ENCODE measurements at regions not wholly inside any gene's neighbourhood (a gene's known extent, or its start where the extent isn't known, plus 50 kb on each side); places are given as distances from the start of the nearest gene placed in this dataset.
"Not testable (repeated sequence)": the region's sequence is repeated elsewhere in the genome, so short reads cannot be mapped to it uniquely, and the experiment has no call there.

DNA sequence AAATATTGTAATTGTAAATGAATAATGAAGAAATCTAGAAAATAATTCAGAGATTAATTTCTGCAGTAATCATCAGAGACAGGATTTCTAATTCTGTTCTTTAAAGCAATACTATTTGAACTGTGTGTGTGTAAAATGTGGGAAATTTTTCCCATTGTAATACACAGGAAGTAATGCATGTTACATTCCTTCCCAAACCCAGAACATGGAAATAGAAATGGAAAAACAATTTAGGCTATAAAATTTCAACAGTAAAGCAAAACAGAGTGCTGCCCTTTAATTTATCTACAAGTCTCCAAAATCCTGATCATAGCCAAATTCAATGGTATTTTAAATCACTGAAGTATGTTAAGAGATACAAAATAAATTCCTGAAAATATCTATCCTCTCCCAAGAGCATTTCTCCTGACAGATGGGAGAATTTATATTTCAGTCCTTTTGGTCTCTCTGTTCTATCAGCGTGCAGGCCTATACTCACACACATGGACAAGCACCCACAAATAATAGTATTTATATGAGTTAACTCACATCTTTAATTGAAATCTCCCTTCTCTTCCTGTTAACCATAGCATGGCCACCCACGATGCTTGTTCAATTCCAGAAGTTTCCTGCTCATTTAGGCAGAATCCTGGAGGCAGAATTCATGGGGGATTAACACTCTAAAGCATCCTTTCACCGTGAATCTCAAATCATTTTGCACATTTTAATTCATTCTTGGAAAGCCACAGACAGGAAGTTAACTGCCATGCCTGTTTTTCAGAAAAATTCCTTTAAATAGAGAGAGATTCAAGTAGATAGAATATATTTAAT lies 1465.4 kb upstream of the FLRT2 start:
- no peak for DNase-seq

DNA sequence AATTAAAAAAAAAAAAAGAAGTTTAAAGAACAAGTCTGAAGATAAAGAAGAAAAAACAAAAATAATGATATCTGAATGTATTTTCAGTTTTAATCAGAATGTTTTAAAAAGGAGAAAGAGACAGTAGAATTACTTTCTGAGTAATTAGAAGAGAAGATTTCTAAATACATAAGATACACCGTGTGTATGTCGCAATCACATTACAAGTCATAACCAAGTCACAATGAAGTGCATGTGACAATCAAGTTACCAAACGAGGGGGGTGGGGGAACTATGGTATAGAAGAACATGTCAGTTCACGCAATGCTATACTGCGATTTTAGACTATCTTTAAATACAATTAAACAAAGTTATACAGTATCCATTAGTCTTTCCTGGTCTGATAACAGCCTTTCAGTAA lies 1464.1 kb upstream of the FLRT2 start:
- DNase-seq: no peak

DNA sequence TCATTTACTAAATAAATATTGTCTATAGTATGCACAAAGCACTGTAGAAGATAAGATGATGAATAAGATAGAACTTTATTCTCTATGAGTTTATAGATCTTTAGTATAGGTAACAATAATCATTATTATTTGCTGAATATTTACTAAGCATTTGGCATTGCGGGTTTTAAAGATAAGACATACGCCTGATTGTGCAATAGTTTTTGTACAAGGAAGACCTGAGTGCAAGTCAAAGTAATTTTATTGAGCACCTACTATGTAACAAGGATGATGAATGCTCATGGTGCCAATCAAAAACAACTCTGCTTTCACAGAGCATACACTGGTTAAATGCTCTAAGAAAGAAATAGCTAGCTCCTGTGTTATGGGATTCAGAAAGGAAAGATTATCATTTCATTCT lies 1461.7 kb upstream of the FLRT2 start:
- no peak for DNase-seq

DNA sequence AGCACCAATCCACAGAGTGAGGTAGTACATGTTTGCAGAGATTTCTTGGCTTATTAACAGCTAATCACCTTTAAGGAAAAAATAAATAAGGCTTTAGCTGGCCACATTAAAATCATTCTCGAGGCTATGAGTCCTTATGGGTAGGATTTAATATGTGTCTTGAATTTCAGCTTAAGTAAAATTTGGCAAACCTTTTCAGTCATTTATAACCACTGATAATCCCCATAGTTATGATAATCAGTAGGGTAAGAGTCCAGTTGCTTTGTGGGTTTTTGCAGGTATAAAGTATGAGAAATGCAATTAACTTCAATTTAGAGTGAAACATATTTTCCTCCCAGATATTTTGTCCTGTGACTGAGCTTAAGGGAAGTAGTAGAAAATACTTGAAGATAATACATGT lies 1458.9 kb upstream of the FLRT2 start:
- DNase-seq: no peak

DNA sequence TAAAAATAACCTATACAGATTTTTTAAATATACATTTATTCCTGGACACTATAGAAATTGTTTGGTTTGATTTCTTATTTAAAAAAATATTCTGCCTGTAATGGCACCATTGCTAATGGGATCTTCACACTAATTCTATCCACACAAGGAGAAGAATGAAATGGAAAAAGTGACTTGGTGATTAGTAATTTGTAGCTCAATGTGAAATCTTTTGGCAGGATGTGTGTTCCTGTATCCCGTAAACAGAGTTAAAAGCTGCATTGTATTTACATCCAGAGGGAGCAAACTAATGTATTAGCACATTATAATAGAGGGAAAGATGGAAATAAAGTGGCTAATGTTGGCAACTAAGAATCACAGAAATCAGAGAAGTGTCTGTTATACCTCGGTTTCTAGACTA lies 1455.3 kb upstream of the FLRT2 start:
- no peak for DNase-seq

DNA sequence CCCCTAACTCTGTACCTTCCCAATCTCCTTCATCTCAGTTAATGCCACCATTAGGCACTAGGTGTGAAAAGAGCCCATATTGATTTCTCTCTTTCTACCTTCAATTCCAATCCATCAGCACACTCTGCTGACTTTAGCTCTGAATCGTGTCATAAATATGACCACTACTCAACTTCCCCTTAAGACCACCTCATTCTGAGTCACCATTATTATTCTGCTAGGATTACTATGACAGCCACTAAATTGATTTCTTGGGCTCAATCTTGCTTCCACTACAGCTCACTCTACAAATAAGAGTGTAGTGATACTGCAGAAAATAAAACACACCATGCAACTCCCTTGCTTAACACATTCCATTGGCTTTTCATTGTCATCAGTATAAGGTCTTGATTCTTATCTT lies 1449.0 kb upstream of the FLRT2 start:
- no peak for DNase-seq

DNA sequence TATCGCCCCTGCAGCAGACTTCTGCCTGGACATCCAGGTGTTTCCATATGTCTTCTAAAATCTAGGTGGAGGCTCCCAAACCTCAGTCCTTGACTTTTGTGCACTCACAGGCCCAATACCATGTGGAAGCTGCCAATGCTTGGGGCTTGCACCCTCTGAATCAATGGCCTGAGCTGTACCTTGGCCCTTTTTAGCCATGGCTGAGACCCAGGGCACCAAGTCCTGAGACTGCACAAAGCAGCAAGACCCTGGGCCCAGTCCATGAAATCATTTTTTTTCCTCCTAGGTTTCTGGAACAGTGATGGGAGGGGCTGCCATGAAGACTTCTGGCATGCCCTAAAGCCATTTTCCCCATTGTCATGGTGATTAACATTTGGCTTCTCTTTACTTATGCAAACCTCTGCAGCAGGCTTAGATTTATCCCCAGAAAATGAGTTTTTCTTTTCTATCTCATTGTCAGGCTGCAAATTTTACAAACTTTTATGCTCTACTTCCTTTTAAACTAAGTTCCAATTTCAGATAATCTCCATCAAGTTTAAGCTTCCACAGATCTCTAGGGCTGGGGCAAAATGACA lies 1445.8 kb upstream of the FLRT2 start:
- DNase-seq: no peak

DNA sequence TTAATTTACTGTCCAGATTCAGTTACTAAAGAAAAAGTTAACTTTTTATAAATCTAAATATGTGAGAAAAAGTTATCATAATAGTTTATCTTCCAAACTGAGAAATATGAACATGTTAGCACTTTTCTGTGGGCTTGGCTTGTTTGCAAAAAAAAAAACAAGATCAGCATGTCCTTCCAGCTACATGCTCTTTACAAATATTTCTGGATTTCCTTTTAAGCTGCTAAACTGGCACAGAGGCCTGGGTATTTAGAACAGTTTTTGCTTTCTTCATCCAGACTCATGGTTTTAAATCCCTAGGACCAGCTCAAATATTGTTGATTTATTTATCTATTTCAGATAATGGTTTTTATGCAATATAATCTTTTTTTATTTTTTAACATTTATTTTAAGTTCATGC lies 1444.5 kb upstream of the FLRT2 start:
- no peak for DNase-seq

DNA sequence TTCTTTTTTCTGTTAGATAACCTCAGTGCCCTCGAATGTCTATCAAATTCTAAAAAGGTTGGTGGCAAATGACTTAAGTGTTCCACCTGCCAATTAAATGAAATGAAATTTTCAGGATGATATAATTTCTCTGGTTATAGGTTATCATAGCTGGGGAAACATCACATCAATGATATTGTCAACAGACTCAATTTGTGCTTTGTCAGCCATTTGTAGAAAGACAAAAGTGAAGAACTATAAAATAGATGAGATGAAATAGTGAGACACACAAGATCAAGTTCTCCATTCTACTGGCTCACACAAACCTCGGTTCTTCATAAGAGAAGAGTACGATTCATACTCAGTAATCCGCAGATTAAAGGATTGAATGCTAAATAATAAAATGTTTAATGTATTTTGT lies 1443.2 kb upstream of the FLRT2 start:
- DNase-seq: no peak

DNA sequence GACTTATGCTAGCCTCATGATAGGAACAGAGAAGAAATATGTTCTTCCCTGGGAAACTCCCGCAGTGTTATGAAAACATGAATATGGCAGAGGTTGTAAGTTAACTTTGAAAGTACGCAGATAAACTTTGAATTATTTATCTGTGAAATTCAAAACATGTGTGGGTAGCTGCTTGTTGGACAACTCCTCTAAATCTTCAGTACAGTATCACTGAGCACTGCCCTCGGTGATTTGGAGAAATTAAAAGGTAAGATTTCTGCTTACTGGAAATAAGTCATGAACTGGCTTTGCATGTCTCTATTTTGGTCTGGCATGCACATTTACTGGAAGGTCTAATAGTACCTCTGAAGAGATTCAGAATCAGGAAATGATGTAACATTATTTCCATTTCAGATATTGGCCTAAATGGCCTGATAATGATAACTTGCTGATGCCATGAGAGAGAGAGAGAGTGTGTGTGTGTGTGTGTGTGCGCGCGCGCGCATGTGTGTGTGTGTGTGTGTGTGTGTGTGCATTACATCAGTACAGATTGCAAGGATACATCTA lies 1441.9 kb upstream of the FLRT2 start:
- DNase-seq: no peak

DNA sequence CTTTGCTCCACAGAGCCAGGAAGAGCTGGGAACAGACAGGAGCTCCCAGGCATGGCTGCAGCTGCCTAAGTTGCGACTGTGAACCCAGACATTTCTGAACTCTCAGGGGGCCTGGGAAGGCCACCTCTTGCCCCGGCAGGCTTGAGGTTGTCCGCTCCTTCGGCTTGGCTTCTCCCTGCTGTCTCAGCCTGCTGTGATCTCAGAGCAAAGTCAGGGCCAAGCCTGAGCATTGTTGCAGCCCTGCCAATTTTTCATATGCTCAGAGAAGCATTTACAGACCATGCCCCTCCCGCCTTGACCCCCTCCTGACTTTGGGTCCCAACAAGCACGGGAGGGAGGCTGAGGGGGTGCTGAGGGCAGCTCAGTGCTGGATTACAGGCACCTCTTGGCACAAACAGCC lies 1439.1 kb upstream of the FLRT2 start:
- no peak for DNase-seq

DNA sequence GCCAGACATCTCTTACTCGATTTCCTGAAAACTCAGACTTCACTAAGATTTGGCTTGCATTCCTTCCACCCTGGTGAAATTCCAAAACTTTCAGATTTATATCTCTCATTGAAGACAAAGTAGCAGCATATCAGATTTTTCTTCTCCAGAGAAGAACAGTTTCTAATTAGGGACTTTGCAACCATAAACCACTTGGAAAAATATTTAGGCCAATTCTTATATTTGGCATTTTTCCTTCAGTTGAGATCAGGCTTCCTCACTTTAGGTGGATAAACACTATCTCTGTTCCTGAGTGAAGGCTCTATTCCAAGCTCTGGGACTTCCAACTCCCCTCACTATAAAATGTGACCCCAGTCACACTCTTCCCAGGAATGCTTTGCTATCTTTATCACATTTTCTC lies 1434.3 kb upstream of the FLRT2 start:
- DNase-seq: no peak

DNA sequence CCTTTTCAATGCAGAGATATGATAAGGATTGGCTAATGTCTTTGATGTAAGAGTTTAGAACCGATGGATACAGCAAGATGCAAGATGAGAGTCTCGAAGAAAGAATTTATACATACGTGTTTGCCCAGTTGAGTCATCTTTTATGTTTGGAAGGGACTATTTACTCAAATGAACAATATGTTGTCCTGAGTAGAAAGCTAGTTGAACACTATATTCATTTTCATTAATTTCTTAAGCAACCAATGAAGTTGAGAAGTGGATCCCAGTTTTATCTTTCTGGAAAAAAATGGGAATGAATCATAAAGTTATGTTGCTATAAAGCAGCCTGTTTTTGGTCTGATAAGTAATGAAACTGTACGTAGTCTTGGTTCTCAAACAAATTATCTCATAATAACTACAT lies 1431.7 kb upstream of the FLRT2 start:
- DNase-seq: no peak

DNA sequence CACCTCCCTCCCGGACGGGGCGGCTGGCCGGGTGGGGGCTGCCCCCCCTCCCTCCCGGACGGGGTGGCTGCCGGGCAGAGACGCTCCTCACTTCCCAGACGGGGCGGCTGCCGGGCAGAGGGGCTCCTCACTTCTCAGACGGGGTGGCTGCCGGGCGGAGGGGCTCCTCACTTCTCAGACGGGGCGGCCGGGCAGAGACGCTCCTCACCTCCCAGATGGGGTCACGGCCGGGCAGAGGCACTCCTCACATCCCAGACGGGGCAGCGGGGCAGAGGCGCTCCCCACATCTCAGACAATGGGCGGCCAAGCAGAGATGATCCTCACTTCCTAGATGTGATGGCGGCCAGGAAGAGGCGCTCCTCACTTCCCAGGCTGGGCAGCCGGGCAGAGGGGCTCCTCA lies 1430.4 kb upstream of the FLRT2 start:
- DNase-seq: not testable (repeated sequence)

DNA sequence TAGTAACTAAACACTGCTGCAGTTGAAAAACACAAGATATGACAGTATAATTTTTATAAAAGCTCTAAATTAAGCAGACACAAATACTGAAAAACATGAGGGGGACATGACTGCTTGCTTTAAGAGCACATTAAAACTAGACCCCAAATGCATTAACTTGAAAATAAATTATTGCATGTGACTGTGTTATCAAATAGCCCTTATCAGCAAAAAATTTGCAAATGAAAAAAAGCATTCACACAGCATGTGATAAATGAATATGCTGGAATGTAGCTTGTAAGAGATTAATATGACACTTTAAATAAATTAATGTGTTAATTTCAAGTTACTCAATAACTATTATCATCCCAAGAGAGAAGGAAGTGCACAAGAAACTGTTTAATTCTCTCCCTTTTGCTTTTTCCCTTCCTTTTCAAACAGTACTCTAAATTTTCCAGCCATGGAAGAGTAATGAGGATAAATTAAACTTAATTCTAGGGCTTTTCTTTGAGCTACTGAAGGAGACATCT lies 1422.1 kb upstream of the FLRT2 start:
- DNase-seq: no peak

DNA sequence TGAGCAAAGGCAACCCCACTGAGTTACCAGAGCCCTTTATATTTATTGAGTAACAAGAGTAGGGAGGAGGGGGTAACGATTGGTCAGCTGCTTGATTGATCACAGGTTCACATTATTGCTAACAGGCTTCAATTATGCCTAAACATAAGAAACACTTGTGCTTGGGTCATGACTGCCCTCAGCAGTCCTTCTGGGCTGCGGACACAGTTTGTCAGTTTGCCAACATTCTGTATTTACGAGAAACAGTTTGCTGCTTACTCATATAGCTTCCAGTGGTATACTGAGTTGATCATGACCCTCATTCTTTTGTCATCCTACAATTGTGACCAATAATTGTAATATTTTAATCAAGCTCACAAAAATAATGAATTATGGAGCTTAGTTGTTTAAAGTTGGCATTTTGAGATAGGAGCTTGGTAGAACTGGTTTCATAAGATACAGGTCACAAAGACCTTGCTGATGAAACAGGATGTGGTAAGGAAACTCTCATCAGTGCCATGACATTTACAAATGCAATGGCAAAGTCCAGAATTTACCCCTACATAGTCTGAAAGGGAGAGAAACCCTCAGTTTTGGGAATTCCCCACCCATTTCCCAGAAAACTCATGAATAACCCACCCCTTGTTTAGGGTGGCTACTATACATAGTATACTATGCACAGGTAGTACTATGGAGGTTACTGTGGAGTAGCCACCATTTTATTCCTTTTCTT lies 1421.0 kb upstream of the FLRT2 start:
- DNase-seq: no peak

DNA sequence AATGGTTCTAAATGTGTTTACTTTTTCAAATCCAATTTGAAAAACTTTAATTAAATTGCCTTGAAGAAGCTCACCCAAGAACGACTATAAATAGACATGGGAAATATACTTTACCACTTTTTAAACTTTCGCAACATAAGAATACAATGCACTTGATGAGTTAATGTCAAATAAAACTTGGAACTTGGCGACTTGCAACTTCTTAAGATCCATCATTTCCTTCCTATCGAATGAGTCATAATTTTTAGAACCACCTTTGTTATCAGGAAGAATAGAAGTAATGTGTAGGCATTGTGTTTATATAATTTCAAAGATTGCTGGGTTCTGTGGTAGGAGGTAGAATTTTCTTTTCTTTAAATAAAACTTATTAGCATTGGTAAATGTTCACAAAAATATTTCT lies 1417.4 kb upstream of the FLRT2 start:
- DNase-seq: no peak

DNA sequence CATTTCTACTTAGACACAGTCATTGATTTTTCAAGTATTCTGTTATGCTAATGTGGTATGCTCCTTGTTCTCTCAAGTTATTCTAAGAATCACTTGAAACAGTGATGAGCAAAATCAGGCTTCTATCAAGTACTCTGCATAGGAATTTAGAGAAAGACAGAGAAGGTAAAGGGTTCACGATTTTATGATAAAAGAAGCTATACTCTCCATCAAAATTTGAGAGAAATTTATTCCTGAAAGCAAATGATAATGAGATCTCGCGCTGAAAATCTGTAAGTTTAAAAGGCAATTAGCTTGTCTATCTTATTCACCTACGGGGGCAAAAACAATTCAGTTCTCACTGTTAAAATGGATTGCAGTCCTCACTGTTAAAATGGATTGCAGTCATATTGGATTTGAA lies 1404.3 kb upstream of the FLRT2 start:
- DNase-seq: no peak

DNA sequence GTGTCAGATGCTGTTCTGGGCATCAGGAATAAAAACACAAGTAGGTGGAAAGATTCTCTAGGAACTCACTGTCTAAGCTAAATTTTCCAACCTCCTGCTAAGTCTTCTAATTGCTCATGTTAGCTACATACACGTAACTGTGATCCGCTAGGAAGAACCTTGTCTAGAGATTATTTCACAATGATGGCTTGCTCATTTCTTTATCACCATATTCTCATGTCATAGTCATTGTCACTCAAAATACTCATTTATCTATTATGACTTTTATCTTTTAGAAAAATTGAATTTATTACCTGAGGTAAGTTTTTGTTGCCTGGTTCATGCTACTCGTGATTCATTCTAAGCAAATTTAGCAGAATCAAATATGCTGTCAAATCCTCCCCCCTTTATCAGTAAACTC lies 1402.4 kb upstream of the FLRT2 start:
- DNase-seq: no peak

DNA sequence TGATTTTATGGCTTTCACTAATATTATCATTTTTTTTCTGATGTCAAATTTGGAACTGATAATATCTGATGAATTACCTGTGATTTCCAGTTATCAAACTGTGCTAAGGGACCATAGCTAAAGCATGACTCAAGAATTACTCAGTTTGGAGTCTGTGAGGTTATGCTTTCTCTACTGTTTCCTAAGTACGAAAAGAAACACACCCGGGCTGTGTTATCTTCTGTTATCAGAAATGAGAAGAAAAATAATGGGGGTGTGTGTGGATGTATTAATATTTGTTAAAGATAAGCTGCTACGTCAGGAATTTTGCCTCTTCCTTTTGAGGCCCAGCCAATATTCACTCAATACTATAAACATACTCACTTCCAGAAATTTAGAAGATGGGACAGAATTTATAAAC lies 1401.9 kb upstream of the FLRT2 start:
- no peak for DNase-seq

DNA sequence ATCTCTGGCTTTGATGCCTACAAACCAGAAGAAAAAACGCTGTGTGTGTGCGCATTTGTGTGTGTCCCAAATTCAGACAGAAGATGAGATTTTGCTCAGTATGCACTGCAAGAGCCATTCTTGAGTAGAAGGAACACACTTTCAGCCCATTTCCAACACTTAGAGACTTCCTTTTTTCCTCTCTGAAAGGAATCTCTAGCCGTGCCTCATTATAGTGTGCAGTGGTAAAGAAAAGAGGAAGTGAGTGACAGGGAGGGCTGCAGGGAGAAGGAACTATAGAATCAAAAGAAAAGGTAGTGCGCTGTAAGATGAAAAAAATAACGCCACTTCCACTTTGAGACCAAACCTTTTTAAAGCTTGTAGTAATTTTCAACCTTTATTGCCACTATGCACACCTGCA lies 1400.9 kb upstream of the FLRT2 start:
- no peak for DNase-seq

DNA sequence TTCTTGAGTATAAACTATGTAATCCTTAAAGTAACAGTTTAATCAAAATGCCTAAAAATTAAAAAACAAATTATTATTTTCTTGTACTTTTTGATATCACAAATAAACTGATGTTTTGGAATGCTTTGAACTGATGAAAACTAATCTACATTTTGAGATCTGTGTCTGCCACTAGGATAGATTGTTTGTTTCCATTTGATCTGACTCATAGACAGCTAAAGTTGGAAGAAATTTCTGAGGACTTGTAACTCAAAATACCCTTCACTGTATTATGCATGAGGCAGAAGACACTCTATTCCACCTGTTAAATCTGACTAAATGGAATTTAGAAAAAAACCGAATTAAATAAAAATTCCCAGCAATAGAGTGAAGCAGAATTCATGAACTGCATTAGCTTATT lies 1400.0 kb upstream of the FLRT2 start:
- DNase-seq: no peak

DNA sequence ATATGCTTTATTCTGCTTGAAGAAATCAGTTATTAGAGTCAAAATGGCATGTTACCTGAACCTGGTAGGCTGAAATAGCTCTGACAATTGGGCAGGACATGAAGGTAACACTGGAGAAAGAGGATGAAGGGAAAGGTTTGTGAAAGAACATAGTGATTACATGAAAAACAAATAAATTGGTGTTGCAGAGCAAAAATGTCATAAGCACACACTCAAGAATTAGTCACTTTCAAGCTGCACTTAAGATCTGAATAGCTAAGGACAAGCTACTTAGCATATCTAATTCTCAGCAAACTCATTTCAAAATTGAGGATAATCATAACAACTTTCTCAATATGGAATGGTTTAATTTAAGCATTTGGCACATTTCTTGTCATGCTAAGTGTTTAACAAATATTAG lies 1398.0 kb upstream of the FLRT2 start:
- DNase-seq: no peak

DNA sequence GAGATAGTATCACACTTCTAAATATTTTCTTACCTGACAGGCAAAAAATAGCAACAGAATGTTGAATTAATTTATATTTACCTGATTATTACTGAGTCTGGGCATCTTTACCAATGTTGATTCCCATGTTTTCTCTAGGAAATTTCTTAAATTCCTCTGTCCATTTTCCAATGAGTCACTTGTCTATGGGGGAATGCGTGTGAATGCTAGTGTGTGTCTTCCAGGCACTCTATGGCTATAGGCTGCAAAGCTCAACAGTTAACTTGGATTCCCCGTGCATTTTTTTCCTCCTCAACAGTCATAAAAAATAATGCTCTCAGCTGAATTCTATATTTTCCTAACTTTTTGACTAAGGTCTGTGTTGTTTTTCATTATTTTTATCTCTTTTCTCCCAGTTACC lies 1385.8 kb upstream of the FLRT2 start:
- DNase-seq: no peak

Data from NCI-H146 (cell line).